HG02759 (cell line): ENCODE measurements at regions not wholly inside any gene's neighbourhood (a gene's known extent, or its start where the extent isn't known, plus 50 kb on each side); places are given as distances from the start of the nearest gene placed in this dataset.

Experiments used
- ATAC-seq: cut with Tn5 transposase; IDR thresholded peaks from one replicate; pipeline ENCODE4 v1.9.1; 2021; ENCODE audit warnings: mild to moderate bottlenecking, moderate library complexity; ENCODE audit not compliant: unreplicated experiment

- ATAC-seq = no peak
Measured at GRCh38 chr5:91712718-91713117, 329.6 kb upstream of the ARRDC3 start.

- no peak for ATAC-seq
Measured at GRCh38 chr5:91707521-91707841, 324.4 kb upstream of the ARRDC3 start.

- no peak for ATAC-seq
Measured at GRCh38 chr5:91706785-91707520, 323.8 kb upstream of the ARRDC3 start.

GRCh38 chr5:91703128-91703527 lies 320.0 kb upstream of the ARRDC3 start:
- no peak for ATAC-seq

GRCh38 chr5:91699429-91699828 lies 316.3 kb upstream of the ARRDC3 start:
- ATAC-seq = no peak

GRCh38 chr5:91691592-91691991 lies 308.5 kb upstream of the ARRDC3 start:
- no peak for ATAC-seq

GRCh38 chr5:91690921-91691320 lies 307.8 kb upstream of the ARRDC3 start:
- no peak for ATAC-seq

- no peak for ATAC-seq
Measured at GRCh38 chr5:91687430-91687829, 304.3 kb upstream of the ARRDC3 start.

- no peak for ATAC-seq
Measured at GRCh38 chr5:91684625-91685024, 301.5 kb upstream of the ARRDC3 start.

- no peak for ATAC-seq
Measured at GRCh38 chr5:91670563-91670962, 287.4 kb upstream of the ARRDC3 start.

GRCh38 chr5:91670122-91670521 lies 287.0 kb upstream of the ARRDC3 start:
- ATAC-seq = no peak

- ATAC-seq = no peak
Measured at GRCh38 chr5:91668261-91668660, 285.1 kb upstream of the ARRDC3 start.

GRCh38 chr5:91652678-91653077 lies 269.6 kb upstream of the ARRDC3 start:
- ATAC-seq = no peak

- ATAC-seq = no peak
Measured at GRCh38 chr5:91651704-91652103, 268.6 kb upstream of the ARRDC3 start.

GRCh38 chr5:91645347-91645746 lies 262.2 kb upstream of the ARRDC3 start:
- no peak for ATAC-seq

GRCh38 chr5:91643797-91644196 lies 260.7 kb upstream of the ARRDC3 start:
- no peak for ATAC-seq

GRCh38 chr5:91642581-91642980 lies 259.5 kb upstream of the ARRDC3 start:
- ATAC-seq = no peak

GRCh38 chr5:91641730-91642350 lies 258.7 kb upstream of the ARRDC3 start:
- no peak for ATAC-seq

GRCh38 chr5:91639744-91640143 lies 256.6 kb upstream of the ARRDC3 start:
- no peak for ATAC-seq

GRCh38 chr5:91638010-91638409 lies 254.9 kb upstream of the ARRDC3 start:
- ATAC-seq = no peak

GRCh38 chr5:91635950-91636734 lies 253.0 kb upstream of the ARRDC3 start:
- ATAC-seq = no peak

- no peak for ATAC-seq
Measured at GRCh38 chr5:91632871-91633270, 249.8 kb upstream of the ARRDC3 start.
